DND-41 (cell line): ENCODE measurements at regions not wholly inside any gene's neighbourhood (a gene's known extent, or its start where the extent isn't known, plus 50 kb on each side); places are given as distances from the start of the nearest gene placed in this dataset.

Experiments
- ATAC-seq: fragments of 200-7000 bp; cut with Tn5 transposase; 3 replicates; pipeline ENCODE4 v1.9.1; 2021; ENCODE audit warnings: low read depth; ENCODE audit not compliant: insufficient read depth
- DNase-seq: peaks from one replicate; pipeline ENCODE4 v3.0.0-alpha.2; 2020
- H2AFZ ChIP-seq: 2 replicates; pipeline ENCODE4 v1.6.0; 2012; ENCODE audit warnings: low read depth, low read length
- H3K27ac ChIP-seq: 2 replicates; pipeline ENCODE4 v1.5.1; 2012; ENCODE audit warnings: low read length, inconsistent platforms
- H3K27me3 ChIP-seq: fragments of 200-600 bp; sonication (generic); 2 replicates; pipeline ENCODE4 v1.6.0; 2012; ENCODE audit warnings: low read length, mild to moderate bottlenecking, inconsistent platforms; ENCODE audit not compliant: insufficient read depth, poor library complexity
- H3K36me3 ChIP-seq: 2 replicates; pipeline ENCODE4 v1.5.1; 2012; ENCODE audit warnings: low read length, inconsistent platforms; ENCODE audit not compliant: insufficient read depth
- H3K4me1 ChIP-seq: 2 replicates; pipeline ENCODE4 v1.5.1; 2012; ENCODE audit warnings: mild to moderate bottlenecking, low read length; ENCODE audit not compliant: insufficient read depth
- H3K4me2 ChIP-seq: 2 replicates; pipeline ENCODE4 v1.6.0; 2012; ENCODE audit warnings: mild to moderate bottlenecking, moderate library complexity, low read length, inconsistent platforms; ENCODE audit not compliant: insufficient read depth
- H3K4me3 ChIP-seq, 2 experiments: fragments of 200-600 bp in 1 of 2; shearing (Covaris generic) in 1 of 2; 2 replicates each; pipeline ENCODE4 v1.5.1; 2012 to 2016; ENCODE audit warnings: inconsistent platforms in 2 of 2, low read length in 2 of 2, mild to moderate bottlenecking in 2 of 2, low read depth in 1 of 2, moderate library complexity in 1 of 2
- H3K79me2 ChIP-seq: 2 replicates; pipeline ENCODE4 v1.6.0; 2012; ENCODE audit warnings: low read length, inconsistent platforms; ENCODE audit not compliant: insufficient read depth
- H3K9ac ChIP-seq: 2 replicates; pipeline ENCODE4 v1.6.0; 2012; ENCODE audit warnings: low read depth, mild to moderate bottlenecking, inconsistent platforms, low read length, moderate library complexity
- H3K9me3 ChIP-seq: 2 replicates; pipeline ENCODE4 v1.5.1; 2012; ENCODE audit warnings: low read length, moderate library complexity, mild to moderate bottlenecking, inconsistent platforms; ENCODE audit not compliant: insufficient read depth, severe bottlenecking
- H4K20me1 ChIP-seq: 2 replicates; pipeline ENCODE4 v1.6.0; 2012; ENCODE audit warnings: low read length; ENCODE audit not compliant: insufficient read depth
- EZH2 ChIP-seq: IDR thresholded peaks from 3 replicates; pipeline ENCODE4 v1.6.1; 2012; ENCODE audit warnings: borderline replicate concordance, low read depth, mild to moderate bottlenecking, moderate library complexity, low read length, inconsistent platforms; ENCODE audit not compliant: severe bottlenecking
- TF ChIP-seq, protein P1 (sequence below): IDR thresholded peaks from 2 replicates; pipeline ENCODE4 v1.5.1; 2012; ENCODE audit warnings: borderline replicate concordance, low read length, moderate library complexity, mild to moderate bottlenecking; ENCODE audit not compliant: poor library complexity, severe bottlenecking; ENCODE audit errors: extremely low read depth

DNA sequence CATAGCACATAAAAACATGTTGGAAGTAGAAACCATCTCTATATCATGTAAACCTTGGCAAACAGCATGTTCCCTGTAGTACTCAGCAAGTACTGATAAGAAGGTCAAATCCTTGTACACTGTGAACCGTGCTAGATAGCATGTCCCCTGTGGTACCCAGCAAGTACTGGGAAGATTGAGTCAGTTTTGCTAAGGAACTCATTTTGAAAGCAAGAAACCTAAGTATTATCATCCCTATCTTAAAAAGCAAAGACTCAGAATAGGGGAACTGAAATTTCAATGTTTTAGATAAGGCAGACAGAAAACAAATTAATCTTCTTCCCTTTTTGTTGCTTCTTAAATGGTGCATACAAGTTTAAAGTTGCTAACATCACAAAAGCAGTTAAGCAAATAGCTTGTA lies 180.2 kb downstream of the RBM46 start:
- no peaks in the 10 kb centered on the region for H3K4me1 ChIP-seq
- no peak overlapping the region for H3K4me3 ChIP-seq
- ATAC-seq (no peak), DNase-seq (no peak)
- no peak overlapping the region for H3K4me2 ChIP-seq
- H3K9ac ChIP-seq: no peak overlapping the region
- H3K36me3 ChIP-seq: no peaks in the 10 kb centered on the region
- no peaks in the 10 kb centered on the region for H4K20me1 ChIP-seq
- H3K9me3 ChIP-seq: no peaks in the 10 kb centered on the region
- no peak overlapping the region for H2AFZ ChIP-seq
- H3K27ac ChIP-seq: no peak overlapping the region
- H3K79me2 ChIP-seq: no peaks in the 10 kb centered on the region
- no peaks in the 10 kb centered on the region for H3K27me3 ChIP-seq
- no peak for TF ChIP-seq EZH2
- TF ChIP-seq, protein P1, sequence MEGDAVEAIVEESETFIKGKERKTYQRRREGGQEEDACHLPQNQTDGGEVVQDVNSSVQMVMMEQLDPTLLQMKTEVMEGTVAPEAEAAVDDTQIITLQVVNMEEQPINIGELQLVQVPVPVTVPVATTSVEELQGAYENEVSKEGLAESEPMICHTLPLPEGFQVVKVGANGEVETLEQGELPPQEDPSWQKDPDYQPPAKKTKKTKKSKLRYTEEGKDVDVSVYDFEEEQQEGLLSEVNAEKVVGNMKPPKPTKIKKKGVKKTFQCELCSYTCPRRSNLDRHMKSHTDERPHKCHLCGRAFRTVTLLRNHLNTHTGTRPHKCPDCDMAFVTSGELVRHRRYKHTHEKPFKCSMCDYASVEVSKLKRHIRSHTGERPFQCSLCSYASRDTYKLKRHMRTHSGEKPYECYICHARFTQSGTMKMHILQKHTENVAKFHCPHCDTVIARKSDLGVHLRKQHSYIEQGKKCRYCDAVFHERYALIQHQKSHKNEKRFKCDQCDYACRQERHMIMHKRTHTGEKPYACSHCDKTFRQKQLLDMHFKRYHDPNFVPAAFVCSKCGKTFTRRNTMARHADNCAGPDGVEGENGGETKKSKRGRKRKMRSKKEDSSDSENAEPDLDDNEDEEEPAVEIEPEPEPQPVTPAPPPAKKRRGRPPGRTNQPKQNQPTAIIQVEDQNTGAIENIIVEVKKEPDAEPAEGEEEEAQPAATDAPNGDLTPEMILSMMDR: no peak

DNA sequence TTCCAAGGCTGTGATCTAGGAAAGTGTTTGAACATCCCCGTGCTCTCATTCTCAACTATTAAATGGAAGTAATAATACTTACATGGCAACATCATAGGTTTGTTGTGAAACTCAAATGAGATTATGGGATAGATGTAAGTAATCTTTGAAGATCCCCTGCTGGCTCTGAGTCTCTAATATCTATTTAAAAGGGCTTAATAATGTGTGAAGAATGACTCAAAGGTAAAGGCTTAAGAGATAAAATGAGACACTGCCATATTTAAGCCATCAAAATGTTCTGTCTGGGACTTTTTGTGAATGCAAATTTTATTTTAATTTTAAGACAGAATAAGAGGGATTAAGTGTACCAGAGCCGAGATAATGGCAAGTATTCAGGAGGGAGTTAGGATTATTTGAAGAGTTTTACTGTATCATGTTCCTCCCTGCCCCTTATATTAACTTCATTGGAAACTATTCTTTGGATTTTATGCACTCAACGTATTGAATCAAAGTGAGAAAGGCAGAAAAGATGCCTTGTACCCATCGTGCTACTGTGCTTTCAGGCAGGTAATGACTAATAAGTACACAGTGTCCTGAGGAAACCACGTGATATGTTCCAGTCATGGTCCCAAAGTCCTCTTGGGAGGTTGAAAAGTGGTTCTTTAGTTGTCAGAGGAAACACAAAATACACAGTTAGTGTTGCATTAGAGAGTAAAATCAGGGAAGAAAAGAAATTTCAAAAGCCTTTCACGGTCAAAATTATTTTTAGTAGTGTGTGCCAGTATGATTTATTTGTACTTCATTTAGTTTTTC lies 192.4 kb downstream of the RBM46 start:
- DNase-seq (no peak), ATAC-seq (no peak)
- Histone ChIP-seq H3K4me2 (no peak overlapping the region), H3K9me3 (no peaks in the 10 kb centered on the region), H3K36me3 (no peaks in the 10 kb centered on the region), H3K9ac (no peak overlapping the region), H3K4me3 (no peak overlapping the region), H3K27ac (no peak overlapping the region), H2AFZ (no peak overlapping the region), H4K20me1 (no peaks in the 10 kb centered on the region), H3K4me1 (no peaks in the 10 kb centered on the region), H3K27me3 (no peaks in the 10 kb centered on the region), H3K79me2 (no peaks in the 10 kb centered on the region)
- TF ChIP-seq, protein P1: no peak
- no peak for TF ChIP-seq EZH2

DNA sequence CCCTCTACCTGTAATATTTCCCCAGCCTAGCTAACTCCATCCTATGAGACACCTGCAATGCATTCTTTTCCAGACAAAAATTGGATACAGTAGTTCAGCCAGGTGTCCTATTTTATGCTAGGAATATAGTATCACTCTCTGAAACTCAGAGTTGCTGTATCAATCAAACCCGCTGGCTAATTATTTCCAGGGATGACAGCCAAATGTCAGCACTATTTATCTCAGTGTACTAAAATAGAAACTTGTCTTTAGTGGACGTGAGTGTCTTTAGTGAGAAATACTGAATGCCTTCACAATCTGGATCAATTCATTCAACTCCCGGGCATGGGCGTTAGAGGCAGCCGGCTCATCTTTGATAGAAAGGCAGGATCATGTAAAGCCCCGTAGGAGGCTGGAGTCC lies 196.2 kb downstream of the RBM46 start:
- Histone ChIP-seq H3K79me2 (no peaks in the 10 kb centered on the region), H3K36me3 (no peaks in the 10 kb centered on the region), H4K20me1 (no peaks in the 10 kb centered on the region), H3K4me2 (no peak overlapping the region), H3K4me3 (no peak overlapping the region), H3K27me3 (no peaks in the 10 kb centered on the region), H3K27ac (no peak overlapping the region), H2AFZ (no peak overlapping the region), H3K9ac (no peak overlapping the region), H3K4me1 (no peaks in the 10 kb centered on the region), H3K9me3 (no peaks in the 10 kb centered on the region)
- DNase-seq (no peak), ATAC-seq (no peak)
- TF ChIP-seq, protein P1: no peak
- TF ChIP-seq EZH2: no peak
